Uterus (tissue), 2 donors: ENCODE measurements at regions not wholly inside any gene's neighbourhood (a gene's known extent, or its start where the extent isn't known, plus 50 kb on each side); places are given as distances from the start of the nearest gene placed in this dataset.

ENCODE experiments used
- CTCF ChIP-seq, 4 experiments: fragments of 200-600 bp in 2 of 4; fragments of 450-650 bp in 2 of 4; sonication (generic) in 2 of 4; IDR thresholded peaks; one replicate each; pipeline ENCODE4 v1.5.1; 2016 to 2019; ENCODE audit warnings: antibody characterized with exemption in 4 of 4, mild to moderate bottlenecking in 2 of 4, moderate library complexity in 1 of 4
- POLR2A ChIP-seq, 2 donors: fragments of 450-650 bp; IDR thresholded peaks; one replicate each; pipeline ENCODE4 v1.6.1; 2016; ENCODE audit warnings: antibody characterized with exemption in 2 of 2, mild to moderate bottlenecking in 1 of 2, moderate library complexity in 1 of 2

- TF ChIP-seq CTCF (IDR thresholded peaks at IDR 0.05) (no peak), POLR2A (IDR thresholded peaks at IDR 0.05) (no peak)
Observed at GRCh38 chr3:152921351-152921750, 86.4 kb downstream of the P2RY1 start.
